D721Med (cell line): ENCODE measurements at regions not wholly inside any gene's neighbourhood (a gene's known extent, or its start where the extent isn't known, plus 50 kb on each side); places are given as distances from the start of the nearest gene placed in this dataset.
"Not testable (repeated sequence)": the region's sequence is repeated elsewhere in the genome, so short reads cannot be mapped to it uniquely, and the experiment has no call there.

ENCODE experiments used
- DNase-seq: peaks from one replicate; pipeline ENCODE4 v3.0.0; 2011; ENCODE audit warnings: low spot score; ENCODE audit not compliant: insufficient read length
- FAIRE-seq: peaks from 2 replicates; lab custom pipeline; 2011; peaks lifted over from hg19 to GRCh38; lab: Jason Lieb, UNC
- CTCF ChIP-seq: IDR thresholded peaks from 2 replicates; pipeline ENCODE4 v1.5.1; 2012; ENCODE audit warnings: mild to moderate bottlenecking, control low read depth; ENCODE audit not compliant: insufficient read depth; ENCODE audit errors: missing control alignments

- TF ChIP-seq CTCF = no peak
- no peak for DNase-seq
These were observed 196.9 kb upstream of the ZNF184 start for GRCh38 chr6:27669624-27670301.

GRCh38 chr6:27669295-27669623, 196.4 kb upstream of the ZNF184 start:
- no peak for TF ChIP-seq CTCF
- FAIRE-seq (no peak), DNase-seq (no peak)

More at GRCh38 chr6:27669624-27670301, 196.9 kb upstream of the ZNF184 start:
- FAIRE-seq = no peak

- DNase-seq (no peak), FAIRE-seq (no peak)
- TF ChIP-seq CTCF = no peak
These were observed 195.8 kb upstream of the ZNF184 start for GRCh38 chr6:27668442-27669294.

- DNase-seq (no peak), FAIRE-seq (no peak)
- TF ChIP-seq CTCF = no peak
These were observed 194.9 kb upstream of the ZNF184 start for GRCh38 chr6:27667657-27668441.

GRCh38 chr6:27667016-27667656, 194.2 kb upstream of the ZNF184 start:
- FAIRE-seq = no peak
- no peak for TF ChIP-seq CTCF
- DNase-seq = no peak

- TF ChIP-seq CTCF = no peak
- no peak for DNase-seq
- FAIRE-seq = no peak
These were observed 189.9 kb upstream of the ZNF184 start for GRCh38 chr6:27662769-27663168.

- not testable (repeated sequence) for FAIRE-seq, DNase-seq
These were observed 189.3 kb upstream of the ZNF184 start for GRCh38 chr6:27662212-27662611.

GRCh38 chr6:27653143-27653825, 180.4 kb upstream of the ZNF184 start:
- not testable (repeated sequence) for DNase-seq, FAIRE-seq
